AG10803 (cell line): ENCODE measurements at regions not wholly inside any gene's neighbourhood (a gene's known extent, or its start where the extent isn't known, plus 50 kb on each side); places are given as distances from the start of the nearest gene placed in this dataset.

Experiments
- DNase-seq: peaks from one replicate; pipeline ENCODE4 v3.0.0; 2010; ENCODE audit warnings: low read depth
- H3K4me3 ChIP-seq: 2 replicates; pipeline ENCODE4 v1.5.1; 2011; ENCODE audit warnings: mild to moderate bottlenecking, low read length, control low read depth
- CTCF ChIP-seq: conservative IDR thresholded peaks from 2 replicates; pipeline ENCODE4 v1.5.1; 2011; ENCODE audit warnings: mild to moderate bottlenecking, low read length, control low read depth, inconsistent platforms

GRCh38 chr4:136768925-136769275 is 763.4 kb downstream of the PCDH18 start:
- no peak for DNase-seq
- no peak overlapping the region for H3K4me3 ChIP-seq
- no peak for TF ChIP-seq CTCF

DNA sequence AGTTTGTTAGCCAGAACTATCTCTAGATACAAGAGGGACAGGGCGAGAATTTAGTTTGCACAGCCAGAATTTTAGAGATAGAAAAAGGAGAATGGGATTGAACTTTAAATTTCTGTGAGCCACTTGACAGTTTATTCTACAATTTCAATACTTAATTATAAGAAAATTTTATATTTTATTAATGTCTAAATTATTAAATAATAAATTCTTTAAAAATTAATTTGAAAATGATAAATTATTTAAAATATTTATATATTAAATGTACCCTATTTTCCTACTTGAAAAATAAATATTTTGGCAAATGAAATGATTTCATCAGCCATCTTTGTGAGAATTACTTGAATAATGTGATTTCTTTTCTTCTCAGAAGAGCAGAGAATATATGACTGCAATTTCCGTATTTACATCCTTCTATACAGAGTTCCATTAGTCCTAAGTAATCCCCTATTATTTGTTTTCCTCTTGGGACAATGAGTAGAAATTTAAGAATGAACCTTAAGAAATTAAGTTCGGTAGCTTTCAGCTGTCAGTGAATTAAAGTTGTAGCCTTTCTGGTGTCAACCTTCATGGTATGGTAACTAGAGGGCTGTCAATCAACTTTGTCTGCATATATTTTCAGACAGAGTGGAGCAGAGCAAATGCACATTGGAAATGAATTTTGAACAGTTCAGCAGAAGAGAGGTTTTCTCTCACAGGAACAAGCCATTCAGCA is 763.9 kb downstream of the PCDH18 start:
- DNase-seq = no peak
- no peak for TF ChIP-seq CTCF
- no peak overlapping the region for H3K4me3 ChIP-seq

DNA sequence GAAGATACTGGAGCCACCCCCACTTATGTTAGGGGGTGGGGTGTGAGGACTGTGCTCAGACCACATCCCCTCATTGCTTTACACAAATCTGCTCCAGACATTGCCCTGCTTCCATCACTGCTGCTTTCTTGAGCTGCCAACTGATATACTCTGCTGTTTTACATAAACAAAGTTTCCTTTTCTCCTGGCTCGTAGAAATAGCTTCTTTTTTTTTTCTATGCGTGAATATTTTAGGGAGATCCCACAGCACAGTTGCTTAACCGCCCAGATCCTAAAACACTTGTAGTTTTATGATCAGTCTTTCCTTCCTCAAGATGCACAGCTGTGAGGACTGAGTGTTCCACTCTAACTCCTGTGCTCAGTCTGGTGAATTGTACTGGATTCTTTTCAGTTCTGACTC is 768.4 kb downstream of the PCDH18 start:
- no peak overlapping the region for H3K4me3 ChIP-seq
- no peak for TF ChIP-seq CTCF
- DNase-seq = no peak

- H3K4me3 ChIP-seq = no peak overlapping the region
- no peak for TF ChIP-seq CTCF
- no peak for DNase-seq
Observed at GRCh38 chr4:136755531-136755916, 776.8 kb downstream of the PCDH18 start.

DNA sequence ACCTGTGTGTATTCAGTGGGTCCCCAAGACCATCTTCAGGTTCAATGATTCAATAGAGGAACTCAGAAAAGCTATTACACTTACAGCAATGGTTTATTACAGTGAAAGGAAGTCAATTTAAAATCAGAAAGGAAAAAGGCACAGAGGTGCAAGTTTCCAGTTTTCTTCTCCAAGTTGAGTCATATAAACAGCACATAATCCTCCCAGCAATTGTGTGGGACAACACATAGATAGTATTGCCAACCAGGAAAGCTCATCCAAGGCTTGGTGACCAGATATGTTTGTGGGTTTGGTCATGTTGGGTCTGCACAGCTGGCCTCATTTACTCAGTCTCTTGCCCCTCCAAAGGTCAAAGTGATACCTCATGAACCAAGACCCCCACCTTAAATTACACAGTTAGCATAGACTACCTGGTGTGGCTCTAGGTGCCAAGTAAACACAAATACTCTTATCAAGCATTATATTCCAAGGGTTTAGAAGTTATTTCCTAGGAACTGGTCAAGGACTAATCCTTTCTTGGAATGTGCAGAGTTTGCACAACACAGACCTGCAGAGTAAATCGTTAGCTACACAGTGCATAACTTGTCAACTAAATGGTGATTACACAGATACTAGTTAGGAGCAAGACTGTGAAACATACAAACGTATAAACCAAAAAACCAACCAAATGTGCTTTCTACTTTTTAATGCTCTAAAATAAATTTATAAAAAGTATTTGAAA is 777.3 kb downstream of the PCDH18 start:
- DNase-seq = no peak
- H3K4me3 ChIP-seq = no peak overlapping the region
- no peak for TF ChIP-seq CTCF

DNA sequence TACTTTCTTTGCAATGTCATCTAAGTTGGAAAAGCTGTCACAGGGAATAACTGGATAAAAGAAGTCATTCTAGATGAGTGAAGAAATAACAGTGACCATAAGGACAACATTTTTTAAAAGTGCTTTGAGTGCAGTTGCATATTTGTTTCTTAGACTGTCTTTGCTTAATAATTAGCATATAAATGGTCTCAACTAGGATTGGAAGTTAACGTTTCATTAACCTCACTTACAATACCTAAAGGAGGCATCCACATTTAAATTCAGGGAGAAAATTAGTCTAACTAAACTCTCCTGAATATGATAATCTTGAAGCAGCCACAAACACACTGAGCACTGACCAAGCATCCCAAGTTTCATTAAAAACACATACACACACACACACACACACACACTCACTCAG is 780.7 kb downstream of the PCDH18 start:
- TF ChIP-seq CTCF = no peak
- no peak for DNase-seq
- H3K4me3 ChIP-seq = no peak overlapping the region

DNA sequence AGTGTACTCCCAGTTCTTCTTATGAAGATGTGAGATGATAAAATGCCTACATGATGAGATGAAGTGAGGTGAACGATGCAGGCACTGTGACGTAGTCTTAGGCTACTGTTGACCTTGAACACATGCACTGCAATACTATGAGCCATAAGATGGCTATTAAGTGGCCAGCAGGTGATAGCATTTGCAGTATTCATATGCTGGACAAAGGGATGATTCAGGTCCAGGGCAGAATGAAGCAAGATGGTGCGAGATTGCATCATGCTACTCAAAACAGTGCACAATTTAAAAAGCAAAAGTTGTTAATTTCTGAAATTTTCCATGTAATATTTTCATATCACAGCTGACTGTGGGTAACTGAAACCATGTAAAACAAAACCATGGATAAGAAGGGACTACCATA is 781.4 kb downstream of the PCDH18 start:
- no peak for DNase-seq
- TF ChIP-seq CTCF = no peak
- H3K4me3 ChIP-seq = no peak overlapping the region
